Natural killer cell (primary cell): ENCODE measurements at regions not wholly inside any gene's neighbourhood (a gene's known extent, or its start where the extent isn't known, plus 50 kb on each side); places are given as distances from the start of the nearest gene placed in this dataset.
"Not testable (repeated sequence)": the region's sequence is repeated elsewhere in the genome, so short reads cannot be mapped to it uniquely, and the experiment has no call there.

ENCODE experiments used
- ATAC-seq, 3 donors: fragments of 150-1000 bp in 2 of 3; fragments of 200-7000 bp in 1 of 3; cut with Tn5 transposase; 1 replicate in 1 of 3; 2 replicates in 2 of 3; pipeline ENCODE4 v1.10.0; 2021; ENCODE audit warnings: mild to moderate bottlenecking in 2 of 3, moderate library complexity in 2 of 3
- DNase-seq, 2 donors: peaks; one replicate each; pipeline versions ENCODE4 v3.0.0 to v3.0.0-alpha.2; 2013 to 2021; ENCODE audit warnings: mixed read lengths in 1 of 2
- H3K27ac ChIP-seq: one replicate; pipeline ENCODE4 v1.5.1; 2013; ENCODE audit warnings: mild to moderate bottlenecking, low read length
- H3K27me3 ChIP-seq: one replicate; pipeline ENCODE4 v1.6.1; 2013; ENCODE audit warnings: low read length; ENCODE audit not compliant: control insufficient read depth, insufficient read depth
- H3K36me3 ChIP-seq: one replicate; pipeline ENCODE4 v1.6.1; 2013; ENCODE audit warnings: low read length; ENCODE audit not compliant: control insufficient read depth, insufficient read depth
- H3K4me1 ChIP-seq: one replicate; pipeline ENCODE4 v1.6.1; 2013; ENCODE audit warnings: low read length; ENCODE audit not compliant: control insufficient read depth, insufficient read depth
- H3K4me3 ChIP-seq: one replicate; pipeline ENCODE4 v1.5.1; 2013; ENCODE audit warnings: low read length
- H3K9me3 ChIP-seq: one replicate; pipeline ENCODE4 v1.6.1; 2013; ENCODE audit warnings: low read length; ENCODE audit not compliant: control insufficient read depth, insufficient read depth
- H3K27ac Mint-ChIP-seq, 2 donors: one replicate each; pipeline ENCODE4 v1.8.0; 2022; ENCODE audit warnings: mild to moderate bottlenecking in 2 of 2, mixed read lengths in 2 of 2, moderate library complexity in 1 of 2
- H3K27me3 Mint-ChIP-seq, 2 donors: one replicate each; pipeline ENCODE4 v1.8.0; 2022; ENCODE audit warnings: low read depth in 2 of 2, mixed read lengths in 2 of 2
- H3K36me3 Mint-ChIP-seq: one replicate; pipeline ENCODE4 v1.8.0; 2022; ENCODE audit warnings: mixed read lengths
- H3K4me1 Mint-ChIP-seq, 2 donors: one replicate each; pipeline ENCODE4 v1.8.0; 2022; ENCODE audit warnings: mixed read lengths in 2 of 2
- H3K4me3 Mint-ChIP-seq: one replicate; pipeline ENCODE4 v1.8.0; 2022; ENCODE audit warnings: mild to moderate bottlenecking, moderate library complexity, mixed read lengths
- H3K9me3 Mint-ChIP-seq, 2 donors: one replicate each; pipeline ENCODE4 v1.8.0; 2022; ENCODE audit warnings: mixed read lengths in 2 of 2
- WGBS: methylation state at CpG from one replicate; pipeline ENCODE4 v1.1.7; 2013; ENCODE audit warnings: missing lambda C conversion rate; ENCODE audit not compliant: insufficient coverage; 5-methylcytosine and 5-hydroxymethylcytosine counted together
- intact Hi-C: fragments of 100-400 bp; cut with micrococcal nuclease; formaldehyde crosslinking; loops from one replicate; pipeline ENCODE4 v1.14.2; 2022
- TF ChIP-seq, protein P1 (sequence below): fragments of 200-600 bp; IDR thresholded peaks from one replicate; pipeline ENCODE4 v1.8.0; 2022; ENCODE audit warnings: antibody characterized with exemption

- H3K36me3 ChIP-seq, result no peaks in the 10 kb centered on the region
- H3K27ac ChIP-seq, result no peak overlapping the region
- Mint-ChIP-seq H3K4me3 (no peak overlapping the region), H3K27me3 (no peaks in the 10 kb centered on the region), H3K4me1 (no peaks in the 10 kb centered on the region), H3K9me3 (peaks cover 11 to 16% of the 10 kb centered on the region in 2 donors), H3K36me3 (no peaks in the 10 kb centered on the region), H3K27ac (no peak overlapping the region)
- no peaks in the 10 kb centered on the region for H3K4me1 ChIP-seq
- no peak overlapping the region for H3K4me3 ChIP-seq
- H3K27me3 ChIP-seq, result no peaks in the 10 kb centered on the region
- peaks cover under 1% of the 10 kb centered on the region for H3K9me3 ChIP-seq
- DNase-seq (no peak), ATAC-seq (no peak)
- TF ChIP-seq, protein P1, sequence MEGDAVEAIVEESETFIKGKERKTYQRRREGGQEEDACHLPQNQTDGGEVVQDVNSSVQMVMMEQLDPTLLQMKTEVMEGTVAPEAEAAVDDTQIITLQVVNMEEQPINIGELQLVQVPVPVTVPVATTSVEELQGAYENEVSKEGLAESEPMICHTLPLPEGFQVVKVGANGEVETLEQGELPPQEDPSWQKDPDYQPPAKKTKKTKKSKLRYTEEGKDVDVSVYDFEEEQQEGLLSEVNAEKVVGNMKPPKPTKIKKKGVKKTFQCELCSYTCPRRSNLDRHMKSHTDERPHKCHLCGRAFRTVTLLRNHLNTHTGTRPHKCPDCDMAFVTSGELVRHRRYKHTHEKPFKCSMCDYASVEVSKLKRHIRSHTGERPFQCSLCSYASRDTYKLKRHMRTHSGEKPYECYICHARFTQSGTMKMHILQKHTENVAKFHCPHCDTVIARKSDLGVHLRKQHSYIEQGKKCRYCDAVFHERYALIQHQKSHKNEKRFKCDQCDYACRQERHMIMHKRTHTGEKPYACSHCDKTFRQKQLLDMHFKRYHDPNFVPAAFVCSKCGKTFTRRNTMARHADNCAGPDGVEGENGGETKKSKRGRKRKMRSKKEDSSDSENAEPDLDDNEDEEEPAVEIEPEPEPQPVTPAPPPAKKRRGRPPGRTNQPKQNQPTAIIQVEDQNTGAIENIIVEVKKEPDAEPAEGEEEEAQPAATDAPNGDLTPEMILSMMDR, result no peak
- intact Hi-C loops, result no loop called here
Measured at GRCh38 chr6:93639126-93639525, 219.8 kb upstream of the EPHA7 start.

DNA sequence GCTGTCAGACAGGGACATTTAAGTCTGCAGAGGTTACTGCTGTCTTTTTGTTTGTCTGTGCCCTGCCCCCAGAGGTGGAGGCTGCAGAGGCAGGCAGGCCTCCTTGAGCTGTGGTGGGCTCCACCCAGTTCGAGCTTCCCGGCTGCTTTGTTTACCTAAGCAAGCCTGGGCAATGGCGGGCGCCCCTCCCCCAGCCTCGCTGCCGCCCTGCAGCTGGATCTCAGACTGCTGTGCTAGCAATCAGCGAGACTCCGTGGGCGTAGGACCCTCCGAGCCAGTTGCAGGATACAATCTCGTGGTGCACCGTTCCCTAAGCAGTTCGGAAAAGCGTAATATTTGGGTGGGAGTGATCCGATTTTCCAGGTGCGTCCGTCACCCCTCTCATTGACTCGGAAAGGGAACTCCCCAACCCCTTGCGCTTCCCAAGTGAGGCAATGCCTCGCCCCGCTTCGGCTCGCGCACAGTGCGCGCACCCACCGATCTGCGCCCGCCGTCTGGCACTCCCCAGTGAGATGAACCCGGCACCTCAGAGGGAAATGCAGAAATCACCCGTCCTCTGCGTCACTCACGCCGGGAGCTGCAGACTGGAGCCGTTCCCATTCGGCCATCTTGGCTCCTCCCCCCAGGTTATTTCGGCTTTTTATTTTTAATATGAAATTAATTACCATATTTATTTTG lies 217.8 kb upstream of the EPHA7 start:
- H3K4me1 Mint-ChIP-seq, H3K4me1 ChIP-seq, H3K9me3 ChIP-seq, H3K27me3 Mint-ChIP-seq, H3K27me3 ChIP-seq, intact Hi-C loops, DNase-seq, H3K4me3 ChIP-seq, H3K27ac Mint-ChIP-seq, ATAC-seq, H3K36me3 ChIP-seq, H3K27ac ChIP-seq, H3K36me3 Mint-ChIP-seq, H3K4me3 Mint-ChIP-seq: not testable (repeated sequence)
- H3K9me3 Mint-ChIP-seq, result peaks cover 11 to 13% of the 10 kb centered on the region in 2 donors
- 93% methylated on average over 33 of the region's 38 CpGs for WGBS

GRCh38 chr6:93624408-93624807 lies 205.0 kb upstream of the EPHA7 start:
- intact Hi-C loops, result no loop called here
- Mint-ChIP-seq H3K36me3 (peaks cover 12% of the 10 kb centered on the region), H3K9me3 (peaks cover 16 to 18% of the 10 kb centered on the region in 2 donors), H3K27me3 (no peaks in the 10 kb centered on the region), H3K4me1 (no peaks in the 10 kb centered on the region), H3K27ac (no peak overlapping the region), H3K4me3 (no peak overlapping the region)
- no peaks in the 10 kb centered on the region for H3K27me3 ChIP-seq
- H3K4me1 ChIP-seq, result no peaks in the 10 kb centered on the region
- H3K9me3 ChIP-seq, result peaks cover 3% of the 10 kb centered on the region
- TF ChIP-seq, protein P1, result no peak
- DNase-seq, result no peak
- no peak overlapping the region for H3K27ac ChIP-seq
- no peaks in the 10 kb centered on the region for H3K36me3 ChIP-seq
- ATAC-seq, result no peak
- WGBS, result 85% methylated on average over 3 of the region's 3 CpGs
- no peak overlapping the region for H3K4me3 ChIP-seq

DNA sequence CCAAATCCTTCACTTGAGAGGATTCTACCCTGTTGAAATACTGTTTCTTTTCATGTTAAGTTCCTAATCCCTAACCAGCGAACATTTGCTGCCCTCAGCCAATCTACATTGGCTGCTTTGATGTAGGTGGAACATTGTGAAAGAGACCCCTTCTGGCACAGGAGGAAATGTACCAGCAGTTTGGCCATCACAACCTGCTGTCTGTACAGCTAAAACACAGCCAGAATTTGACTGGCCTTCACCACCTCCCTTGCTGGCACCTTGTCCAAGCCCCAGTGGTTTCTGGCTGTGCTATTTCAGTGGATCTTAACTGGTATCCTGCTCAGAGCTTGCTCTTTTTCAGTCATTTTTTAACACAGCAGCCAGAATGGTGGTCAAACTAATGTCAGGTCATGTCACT lies 202.1 kb upstream of the EPHA7 start:
- Histone ChIP-seq H3K9me3 (peaks cover 3% of the 10 kb centered on the region), H3K4me3 (no peak overlapping the region), H3K36me3 (no peaks in the 10 kb centered on the region), H3K4me1 (no peaks in the 10 kb centered on the region), H3K27ac (no peak overlapping the region), H3K27me3 (no peaks in the 10 kb centered on the region)
- no peaks in the 10 kb centered on the region for H3K27me3 Mint-ChIP-seq
- intact Hi-C loops, result no loop called here
- H3K4me3 Mint-ChIP-seq, result no peak overlapping the region
- H3K4me1 Mint-ChIP-seq, result no peaks in the 10 kb centered on the region
- H3K9me3 Mint-ChIP-seq, result peaks cover 13 to 14% of the 10 kb centered on the region in 2 donors
- no peak for DNase-seq
- no peak overlapping the region for H3K27ac Mint-ChIP-seq
- WGBS, result 71% methylated on average over 1 of the region's 1 CpG
- TF ChIP-seq, protein P1, result no peak
- peaks cover 12% of the 10 kb centered on the region for H3K36me3 Mint-ChIP-seq
- no peak for ATAC-seq
